ENCODE measurements at regions not wholly inside any gene's neighbourhood (a gene's known extent, or its start where the extent isn't known, plus 50 kb on each side); places are given as distances from the start of the nearest gene placed in this dataset.

DNA sequence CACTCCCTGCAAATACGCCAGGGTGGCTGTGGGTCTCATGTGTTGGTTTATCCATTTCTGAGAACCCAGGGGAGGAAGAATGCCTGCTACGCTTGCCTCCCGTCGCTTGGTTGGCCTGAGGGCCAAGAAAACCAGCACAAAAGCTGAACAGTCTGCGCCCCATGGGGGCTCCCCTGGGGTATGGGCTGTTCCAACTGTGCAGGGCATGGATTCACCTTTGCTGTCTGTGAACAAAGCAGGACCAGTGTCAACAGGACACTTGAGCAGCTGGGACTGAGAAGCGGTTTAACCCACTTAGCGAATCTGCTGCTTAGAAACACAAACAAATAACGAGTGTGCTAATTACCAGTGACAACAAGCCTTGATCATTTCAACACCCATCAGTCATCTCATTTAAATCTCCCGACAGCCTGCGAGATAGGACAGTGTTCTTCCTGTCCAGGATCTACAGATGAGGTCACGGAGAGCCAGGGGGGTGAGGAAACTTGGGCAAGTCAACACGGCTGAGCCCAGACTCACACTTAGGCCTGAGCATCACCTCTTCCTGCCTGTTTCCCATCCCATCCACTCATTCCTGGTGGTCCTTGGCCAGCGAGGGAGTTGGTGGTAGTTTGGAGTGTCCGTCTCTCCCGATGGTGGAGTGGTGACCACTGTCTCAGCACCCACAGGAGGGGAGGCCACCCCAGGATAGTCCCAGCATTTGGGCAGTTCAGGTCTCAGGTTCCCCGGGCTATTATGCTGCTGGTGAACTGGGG, 111.6 kb upstream of the HAAO start:
- 77 to 79% methylated on average over 8 to 12 of the region's 16 CpGs for WGBS, 2 experiments (ENCODE audit: insufficient coverage in 2 of 2)
- H3K4me1 ChIP-seq (ENCODE audit: control insufficient read depth, insufficient read depth, low read length, poor library complexity, severe bottlenecking) = peaks cover 54% of the 10 kb centered on the region

DNA sequence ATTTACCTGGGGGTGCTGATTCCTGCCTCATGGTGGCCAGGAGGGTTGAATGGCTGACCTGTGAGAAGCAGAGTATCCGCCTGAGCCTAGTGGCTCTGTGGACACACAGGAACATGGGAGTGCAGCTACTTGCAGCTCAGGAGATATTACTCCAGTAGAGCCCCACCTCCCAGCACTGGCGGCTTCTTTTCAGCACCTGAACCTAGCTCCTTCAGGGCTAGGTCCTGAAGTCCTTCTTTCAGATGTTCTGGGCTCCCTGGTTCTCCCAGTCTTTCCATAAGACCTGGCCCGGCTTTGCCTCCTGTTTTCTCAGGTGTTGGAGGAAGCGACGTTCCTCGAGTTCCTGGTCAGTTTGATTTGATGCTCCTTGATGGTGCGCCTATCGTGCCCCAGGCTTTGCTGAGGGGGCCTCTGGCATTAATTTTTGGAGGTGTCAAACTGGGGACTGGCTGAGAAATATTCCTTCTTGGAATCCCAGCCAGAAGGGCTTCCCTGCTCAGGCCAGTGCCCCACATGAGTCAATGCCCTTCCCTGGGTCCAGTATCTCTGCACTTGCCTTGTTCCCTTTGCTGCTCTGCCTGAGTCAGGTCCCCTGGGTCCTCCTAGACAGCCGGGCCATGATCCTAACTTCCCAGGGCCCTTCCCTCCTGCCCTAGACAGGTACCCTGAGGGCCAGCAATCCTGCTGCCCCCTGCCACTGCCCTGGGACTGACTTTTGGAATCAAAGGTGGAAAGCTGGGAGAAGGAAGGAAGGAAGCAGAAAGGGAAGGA, 110.7 kb upstream of the HAAO start:
- Histone ChIP-seq H3K36me3 (ENCODE audit: control insufficient read depth, insufficient read depth, low read length) (no peaks in the 10 kb centered on the region), H3K9me3 (ENCODE audit: control insufficient read depth, low read length) (no peaks in the 10 kb centered on the region), H3K4me3 (ENCODE audit: extremely low read depth, insufficient read depth, low read length, poor library complexity, severe bottlenecking) (no peak overlapping the region), H3K27ac (ENCODE audit: low read depth, low read length, severe bottlenecking) (peak overlapping the region; percentile 8), H3K4me1 (ENCODE audit: control insufficient read depth, insufficient read depth, low read length, poor library complexity, severe bottlenecking) (peaks cover 54% of the 10 kb centered on the region)
- WGBS, 2 experiments (ENCODE audit: insufficient coverage in 2 of 2) = 88 to 97% methylated on average over 8 to 9 of the region's 9 CpGs

More for the DNA sequence above, 111.6 kb upstream of the HAAO start:
- no peaks in the 10 kb centered on the region for H3K9me3 ChIP-seq (ENCODE audit: control insufficient read depth, low read length)
- H3K4me3 ChIP-seq (ENCODE audit: extremely low read depth, insufficient read depth, low read length, poor library complexity, severe bottlenecking) = no peak overlapping the region
- peak overlapping the region; percentile 8 for H3K27ac ChIP-seq (ENCODE audit: low read depth, low read length, severe bottlenecking)
- H3K36me3 ChIP-seq (ENCODE audit: control insufficient read depth, insufficient read depth, low read length) = no peaks in the 10 kb centered on the region

DNA sequence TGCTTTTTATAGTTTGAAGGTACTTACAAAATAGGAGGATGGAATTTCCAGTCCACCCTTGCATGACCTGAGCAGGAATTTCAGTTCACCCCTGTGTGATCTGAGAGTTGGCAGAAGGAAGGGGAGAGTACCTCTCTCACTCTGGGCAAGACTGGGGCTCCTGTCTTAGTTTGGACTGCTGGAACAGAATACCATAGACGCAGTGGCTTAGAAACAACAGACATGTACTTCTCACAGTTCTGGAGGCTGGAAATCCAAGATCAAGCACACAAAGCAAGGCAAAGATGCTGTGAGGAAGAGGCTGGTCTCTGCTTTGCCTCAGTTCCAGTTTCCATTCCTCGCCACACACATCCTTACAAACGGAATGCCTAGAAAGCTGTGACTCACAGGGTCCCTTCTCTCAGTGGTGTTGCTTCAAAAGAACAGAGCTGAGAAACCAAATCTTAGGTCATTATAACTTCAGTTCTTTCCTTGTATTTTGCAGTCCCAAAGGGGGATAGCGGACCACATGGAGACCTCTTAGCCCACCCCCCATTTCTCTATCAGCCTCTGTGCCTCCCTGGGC, 108.8 kb upstream of the HAAO start:
- Histone ChIP-seq H3K4me1 (ENCODE audit: control insufficient read depth, insufficient read depth, low read length, poor library complexity, severe bottlenecking) (peaks cover 37% of the 10 kb centered on the region), H3K4me3 (ENCODE audit: extremely low read depth, insufficient read depth, low read length, poor library complexity, severe bottlenecking) (no peak overlapping the region), H3K36me3 (ENCODE audit: control insufficient read depth, insufficient read depth, low read length) (no peaks in the 10 kb centered on the region), H3K27ac (ENCODE audit: low read depth, low read length, severe bottlenecking) (peak overlapping the region; percentile 12), H3K9me3 (ENCODE audit: control insufficient read depth, low read length) (no peaks in the 10 kb centered on the region)
- 81 to 86% methylated on average over 3 to 4 of the region's 4 CpGs for WGBS, 2 experiments (ENCODE audit: insufficient coverage in 2 of 2)

DNA sequence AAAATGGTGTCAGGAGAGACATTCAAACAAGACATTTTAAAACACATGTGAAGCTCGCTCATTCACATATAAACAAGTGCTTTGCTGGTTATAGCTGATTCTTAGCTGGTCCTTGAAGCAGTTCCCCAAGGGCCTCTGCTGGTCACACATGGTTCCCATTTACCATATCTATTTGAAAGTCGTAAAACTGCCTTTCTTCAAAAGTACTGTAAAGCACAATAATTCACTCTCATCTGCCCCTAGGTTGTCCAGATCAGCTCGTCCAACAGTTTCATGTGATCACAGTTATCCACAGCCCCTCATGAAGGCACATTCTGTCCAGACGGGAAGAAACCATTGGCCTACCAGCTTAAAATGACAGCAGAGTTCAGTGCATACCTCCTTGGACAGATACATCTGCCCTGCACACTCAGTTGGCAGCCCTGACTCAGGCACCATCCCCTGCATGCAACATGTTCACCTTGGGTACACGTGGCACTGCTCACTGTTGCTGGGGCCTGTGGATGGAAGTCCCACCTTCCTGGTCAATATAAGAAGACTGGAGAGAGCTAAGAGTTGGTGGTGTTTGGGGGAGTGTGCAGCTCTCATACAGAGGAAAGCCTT, 108.0 kb upstream of the HAAO start:
- Histone ChIP-seq H3K27ac (ENCODE audit: low read depth, low read length, severe bottlenecking) (no peak overlapping the region), H3K9me3 (ENCODE audit: control insufficient read depth, low read length) (no peaks in the 10 kb centered on the region), H3K4me3 (ENCODE audit: extremely low read depth, insufficient read depth, low read length, poor library complexity, severe bottlenecking) (no peak overlapping the region), H3K36me3 (ENCODE audit: control insufficient read depth, insufficient read depth, low read length) (no peaks in the 10 kb centered on the region), H3K4me1 (ENCODE audit: control insufficient read depth, insufficient read depth, low read length, poor library complexity, severe bottlenecking) (peaks cover 32% of the 10 kb centered on the region)
- WGBS, 2 experiments (ENCODE audit: insufficient coverage in 2 of 2) = 88 to 91% methylated on average over 4 of the region's 5 CpGs

DNA sequence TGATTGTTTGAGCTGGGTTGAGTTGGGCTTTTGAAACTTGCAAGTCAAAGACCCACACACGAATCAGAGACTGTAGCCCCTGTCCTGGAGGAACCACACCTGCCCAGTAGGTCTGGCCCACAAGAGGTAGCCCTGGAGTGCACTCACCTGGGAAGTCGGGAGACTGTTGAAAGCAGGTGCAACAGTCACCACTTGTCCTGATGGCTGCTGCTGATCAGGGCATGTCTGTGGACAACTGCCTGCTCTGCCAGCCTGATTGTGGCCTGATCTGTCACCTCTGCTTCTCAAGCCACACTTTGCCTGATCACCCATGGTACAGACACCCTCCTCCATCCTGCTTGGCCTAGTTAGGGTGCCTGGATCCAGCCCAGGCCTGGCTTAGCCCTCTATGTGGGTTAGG, 105.0 kb upstream of the HAAO start:
- 95 to 100% methylated on average over 2 of the region's 2 CpGs for WGBS, 2 experiments (ENCODE audit: insufficient coverage in 2 of 2)
- Histone ChIP-seq H3K27ac (ENCODE audit: low read depth, low read length, severe bottlenecking) (no peak overlapping the region), H3K4me1 (ENCODE audit: control insufficient read depth, insufficient read depth, low read length, poor library complexity, severe bottlenecking) (peaks cover 20% of the 10 kb centered on the region), H3K9me3 (ENCODE audit: control insufficient read depth, low read length) (no peaks in the 10 kb centered on the region), H3K4me3 (ENCODE audit: extremely low read depth, insufficient read depth, low read length, poor library complexity, severe bottlenecking) (no peak overlapping the region), H3K36me3 (ENCODE audit: control insufficient read depth, insufficient read depth, low read length) (no peaks in the 10 kb centered on the region)

DNA sequence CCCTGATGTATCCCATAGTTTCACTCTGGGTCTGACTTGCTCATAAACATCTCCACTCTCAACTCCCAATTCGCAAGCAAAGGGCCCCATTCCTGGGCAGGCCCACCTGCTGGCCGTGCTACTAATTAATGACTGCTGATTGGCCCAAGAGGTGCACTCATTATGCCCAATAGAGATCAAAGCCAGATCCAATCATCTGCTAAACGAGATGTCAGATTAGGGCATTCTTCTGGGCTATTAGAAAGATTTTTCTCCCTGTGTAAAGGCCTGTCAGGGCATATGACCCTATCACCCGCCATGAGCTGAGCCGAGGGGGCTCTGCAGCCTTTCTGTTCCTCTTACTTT, 103.4 kb upstream of the HAAO start:
- Histone ChIP-seq H3K27ac (ENCODE audit: low read depth, low read length, severe bottlenecking) (no peak overlapping the region), H3K36me3 (ENCODE audit: control insufficient read depth, insufficient read depth, low read length) (no peaks in the 10 kb centered on the region), H3K4me1 (ENCODE audit: control insufficient read depth, insufficient read depth, low read length, poor library complexity, severe bottlenecking) (peaks cover 9% of the 10 kb centered on the region), H3K4me3 (ENCODE audit: extremely low read depth, insufficient read depth, low read length, poor library complexity, severe bottlenecking) (no peak overlapping the region), H3K9me3 (ENCODE audit: control insufficient read depth, low read length) (no peaks in the 10 kb centered on the region)
- 94 to 95% methylated on average over 3 to 5 of the region's 5 CpGs for WGBS, 2 experiments (ENCODE audit: insufficient coverage in 2 of 2)

DNA sequence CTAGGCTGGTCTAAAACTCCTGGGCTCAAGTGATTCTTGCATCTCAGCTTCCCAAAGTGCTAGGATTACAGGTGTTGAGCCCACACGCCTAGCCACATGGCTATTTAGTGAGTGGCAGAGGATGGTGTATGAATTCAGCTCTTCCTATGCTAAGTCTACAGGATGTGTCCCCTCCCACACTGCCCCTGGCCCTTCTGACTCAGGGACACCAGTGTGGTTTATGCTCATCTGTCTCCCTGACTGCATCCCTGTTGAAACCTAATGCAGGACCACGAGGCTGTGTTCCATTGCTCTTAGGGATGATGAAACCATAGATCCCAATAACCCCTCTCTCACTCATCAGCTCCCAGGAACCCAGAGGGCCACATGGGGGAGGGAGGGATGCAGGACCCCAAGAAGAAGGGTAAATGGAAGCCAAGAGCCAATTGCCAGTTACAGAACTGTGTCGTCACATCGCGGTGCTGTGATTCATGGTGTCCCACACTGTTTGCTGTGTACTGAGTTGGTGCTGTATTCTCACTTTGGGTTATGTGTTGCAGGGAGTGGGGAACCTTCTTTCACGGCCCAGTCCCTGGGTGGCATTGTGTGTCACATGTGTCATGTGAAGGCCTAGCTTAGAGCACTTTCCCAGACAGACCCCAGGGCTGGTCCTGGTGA, 102.9 kb upstream of the HAAO start:
- Histone ChIP-seq H3K4me3 (ENCODE audit: extremely low read depth, insufficient read depth, low read length, poor library complexity, severe bottlenecking) (no peak overlapping the region), H3K36me3 (ENCODE audit: control insufficient read depth, insufficient read depth, low read length) (no peaks in the 10 kb centered on the region), H3K9me3 (ENCODE audit: control insufficient read depth, low read length) (no peaks in the 10 kb centered on the region), H3K4me1 (ENCODE audit: control insufficient read depth, insufficient read depth, low read length, poor library complexity, severe bottlenecking) (peaks cover 7% of the 10 kb centered on the region), H3K27ac (ENCODE audit: low read depth, low read length, severe bottlenecking) (no peak overlapping the region)
- 93 to 100% methylated on average over 3 to 5 of the region's 6 CpGs for WGBS, 2 experiments (ENCODE audit: insufficient coverage in 2 of 2)

DNA sequence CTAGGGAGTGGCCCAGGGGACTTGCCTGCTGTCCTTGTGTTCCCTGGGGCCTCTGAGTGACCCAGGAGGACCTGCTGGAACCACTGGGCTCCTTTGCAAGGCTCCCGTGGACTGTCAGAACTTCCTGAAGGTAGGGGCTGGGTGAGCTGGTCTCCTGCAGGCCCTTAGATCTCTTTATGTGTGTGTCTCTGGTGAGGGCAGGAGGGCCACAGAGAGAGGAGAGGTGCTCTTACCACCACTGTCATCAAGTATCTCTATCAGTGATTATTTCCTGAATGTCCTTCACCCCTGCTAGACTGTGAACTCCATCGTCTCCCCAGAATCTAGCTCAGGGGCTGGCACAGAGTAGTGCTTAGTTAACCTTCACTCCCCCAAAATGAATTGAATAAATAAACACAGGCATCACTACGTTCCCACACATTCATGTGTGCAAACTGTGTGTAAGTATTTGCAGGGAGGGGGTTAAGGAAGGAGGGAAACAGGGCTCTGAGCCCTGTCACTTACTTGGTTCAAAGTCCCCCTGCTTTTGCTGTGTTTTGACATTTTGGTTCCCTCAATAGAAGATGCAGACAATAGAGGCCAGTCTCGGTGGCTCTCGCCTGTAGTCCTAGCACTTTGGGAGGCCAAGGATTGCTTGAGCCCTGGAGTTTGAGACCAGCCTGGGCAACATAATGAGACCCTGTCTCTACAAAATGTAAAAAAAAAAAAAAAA, 100.8 kb upstream of the HAAO start:
- no peak overlapping the region for H3K27ac ChIP-seq (ENCODE audit: low read depth, low read length, severe bottlenecking)
- WGBS, 2 experiments (ENCODE audit: insufficient coverage in 2 of 2) = 100% methylated on average over 1 of the region's 5 CpGs
- peaks cover 7% of the 10 kb centered on the region for H3K9me3 ChIP-seq (ENCODE audit: control insufficient read depth, low read length)
- H3K4me3 ChIP-seq (ENCODE audit: extremely low read depth, insufficient read depth, low read length, poor library complexity, severe bottlenecking) = no peak overlapping the region
- H3K36me3 ChIP-seq (ENCODE audit: control insufficient read depth, insufficient read depth, low read length) = no peaks in the 10 kb centered on the region
- H3K4me1 ChIP-seq (ENCODE audit: control insufficient read depth, insufficient read depth, low read length, poor library complexity, severe bottlenecking) = peaks cover 7% of the 10 kb centered on the region

DNA sequence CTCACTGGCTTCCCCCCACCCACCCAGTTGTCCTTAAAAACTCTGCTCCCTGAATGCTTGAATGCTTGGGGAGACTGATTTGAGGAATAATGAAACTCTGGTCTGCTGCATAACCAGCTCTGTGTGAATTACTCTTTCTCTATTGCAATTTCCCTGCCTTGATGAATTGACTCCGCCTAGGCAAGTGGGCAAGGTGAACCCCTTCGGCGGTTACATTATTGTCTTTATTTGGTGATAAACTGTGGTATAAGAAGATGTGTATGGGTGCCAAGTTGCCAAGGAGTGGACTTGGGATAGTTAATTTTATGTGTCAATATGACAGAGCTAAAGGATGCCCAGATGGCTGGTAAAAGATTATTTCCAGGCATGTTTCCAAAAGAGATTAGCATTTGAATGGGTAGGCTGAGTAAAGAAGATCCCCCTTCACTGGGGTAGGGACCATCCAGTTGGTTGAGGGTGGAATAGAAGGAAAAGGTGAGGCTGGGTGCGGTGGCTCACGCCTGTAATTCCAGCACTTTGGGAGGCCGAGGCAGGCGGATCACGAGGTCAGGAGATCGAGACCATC, 98.5 kb upstream of the HAAO start:
- WGBS, 2 experiments (ENCODE audit: insufficient coverage in 2 of 2) = 100% methylated on average over 3 of the region's 9 CpGs
- H3K27ac ChIP-seq (ENCODE audit: low read depth, low read length, severe bottlenecking) = no peak overlapping the region
- H3K36me3 ChIP-seq (ENCODE audit: control insufficient read depth, insufficient read depth, low read length) = no peaks in the 10 kb centered on the region
- H3K9me3 ChIP-seq (ENCODE audit: control insufficient read depth, low read length) = peaks cover 7% of the 10 kb centered on the region
- no peak overlapping the region for H3K4me3 ChIP-seq (ENCODE audit: extremely low read depth, insufficient read depth, low read length, poor library complexity, severe bottlenecking)
- peaks cover 7% of the 10 kb centered on the region for H3K4me1 ChIP-seq (ENCODE audit: control insufficient read depth, insufficient read depth, low read length, poor library complexity, severe bottlenecking)
